ENCODE measurements at regions not wholly inside any gene's neighbourhood (a gene's known extent, or its start where the extent isn't known, plus 50 kb on each side); places are given as distances from the start of the nearest gene placed in this dataset.

- DNase-seq: no peak
Measured at GRCh38 chr14:38762426-38762825, 340.6 kb downstream of the SEC23A start.

- no peak for DNase-seq
Measured at GRCh38 chr14:38761033-38761432, 342.0 kb downstream of the SEC23A start.

GRCh38 chr14:38758661-38759060 lies 344.4 kb downstream of the SEC23A start:
- no peak for DNase-seq

- DNase-seq: no peak
Measured at GRCh38 chr14:38755036-38755435, 348.0 kb downstream of the SEC23A start.

GRCh38 chr14:38752750-38753149 lies 350.3 kb downstream of the SEC23A start:
- no peak for DNase-seq

- no peak for DNase-seq
Measured at GRCh38 chr14:38752341-38752740, 350.7 kb downstream of the SEC23A start.

GRCh38 chr14:38751459-38751858 lies 351.6 kb downstream of the SEC23A start:
- no peak for DNase-seq

- no peak for DNase-seq
Measured at GRCh38 chr14:38749936-38750335, 353.1 kb downstream of the SEC23A start.

- DNase-seq: no peak
Measured at GRCh38 chr14:38745861-38746260, 357.2 kb downstream of the SEC23A start.

GRCh38 chr14:38743966-38744584 lies 359.0 kb downstream of the SEC23A start:
- no peak for DNase-seq

GRCh38 chr14:38737686-38738407 lies 365.2 kb downstream of the SEC23A start:
- DNase-seq: no peak

- no peak for DNase-seq
Measured at GRCh38 chr14:38735005-38735404, 368.0 kb downstream of the SEC23A start.

- no peak for DNase-seq
Measured at GRCh38 chr14:38731962-38732361, 371.1 kb downstream of the SEC23A start.

- DNase-seq: no peak
Measured at GRCh38 chr14:38730420-38730819, 372.6 kb downstream of the SEC23A start.

GRCh38 chr14:38727731-38728130 lies 375.3 kb downstream of the SEC23A start:
- no peak for DNase-seq

GRCh38 chr14:38724621-38725020 lies 378.4 kb downstream of the SEC23A start:
- DNase-seq: no peak

GRCh38 chr14:38723959-38724358 lies 379.1 kb downstream of the SEC23A start:
- no peak for DNase-seq

GRCh38 chr14:38723277-38723676 lies 379.8 kb downstream of the SEC23A start:
- no peak for DNase-seq

- DNase-seq: no peak
Measured at GRCh38 chr14:38721822-38722431, 381.1 kb downstream of the SEC23A start.

GRCh38 chr14:38718519-38718918 lies 384.5 kb downstream of the SEC23A start:
- no peak for DNase-seq

- DNase-seq: no peak
Measured at GRCh38 chr14:38716926-38717325, 386.1 kb downstream of the SEC23A start.

- no peak for DNase-seq
Measured at GRCh38 chr14:38710881-38711280, 392.2 kb downstream of the SEC23A start.

- no peak for DNase-seq
Measured at GRCh38 chr14:38710196-38710595, 392.8 kb downstream of the SEC23A start.

GRCh38 chr14:38705220-38705619 lies 397.8 kb downstream of the SEC23A start:
- DNase-seq: no peak

Data from cerebellar nuclear complex (tissue), 1 donor.